GM18867 (cell line): ENCODE measurements at regions not wholly inside any gene's neighbourhood (a gene's known extent, or its start where the extent isn't known, plus 50 kb on each side); places are given as distances from the start of the nearest gene placed in this dataset.
"Not testable (repeated sequence)": the region's sequence is repeated elsewhere in the genome, so short reads cannot be mapped to it uniquely, and the experiment has no call there.

Source experiments
- ATAC-seq: cut with Tn5 transposase; IDR thresholded peaks from one replicate; pipeline ENCODE4 v1.9.1; 2021; ENCODE audit warnings: mild to moderate bottlenecking, moderate library complexity; ENCODE audit not compliant: unreplicated experiment

DNA sequence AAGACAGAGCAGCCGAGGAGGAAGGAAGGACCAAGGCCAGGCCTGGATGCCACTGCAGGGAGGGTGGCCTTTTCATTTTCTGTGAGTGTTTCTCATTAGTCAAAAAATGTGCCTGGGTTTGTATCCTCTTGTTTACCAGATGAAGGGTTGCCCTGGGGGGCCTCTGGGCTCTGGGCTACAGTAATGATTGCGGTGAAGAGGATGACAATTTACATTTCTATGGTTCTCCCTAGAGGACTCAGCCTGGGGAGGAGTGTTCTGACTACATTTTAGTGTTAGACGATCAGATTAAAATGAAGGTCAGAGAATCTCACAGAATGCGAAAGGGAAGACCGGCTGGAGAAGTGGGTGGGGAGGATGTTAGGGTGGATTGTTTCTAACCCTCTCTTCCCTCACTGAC is 108.0 kb upstream of the KMT2C start:
- ATAC-seq, result no peak

DNA sequence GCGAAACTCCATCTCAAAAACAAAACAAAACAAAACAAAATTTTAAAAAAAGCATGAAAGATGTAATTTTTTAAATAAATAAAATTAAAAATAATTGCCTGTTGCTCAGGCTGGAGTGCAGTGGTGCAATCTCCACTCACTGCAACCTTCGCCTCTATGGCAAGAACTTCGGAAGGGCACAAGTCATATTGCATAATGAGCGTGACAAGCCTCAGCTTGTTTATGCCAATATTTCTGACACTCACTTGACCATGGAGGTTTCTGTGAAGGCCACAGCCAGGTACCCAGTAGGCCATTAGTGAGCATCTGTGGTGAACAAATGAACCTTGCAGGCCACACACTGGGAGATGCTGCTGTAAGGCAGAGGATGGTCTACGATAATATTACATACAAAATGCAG is 106.1 kb upstream of the KMT2C start:
- ATAC-seq, result no peak

- not testable (repeated sequence) for ATAC-seq
Measured at GRCh38 chr7:152539190-152539495, 103.3 kb upstream of the KMT2C start.

- ATAC-seq, result not testable (repeated sequence)
Measured at GRCh38 chr7:152538346-152539189, 102.8 kb upstream of the KMT2C start.

- ATAC-seq, result no peak
Measured at GRCh38 chr7:152537639-152538038, 101.8 kb upstream of the KMT2C start.

- no peak for ATAC-seq
Measured at GRCh38 chr7:152528612-152529011, 92.8 kb upstream of the KMT2C start.

DNA sequence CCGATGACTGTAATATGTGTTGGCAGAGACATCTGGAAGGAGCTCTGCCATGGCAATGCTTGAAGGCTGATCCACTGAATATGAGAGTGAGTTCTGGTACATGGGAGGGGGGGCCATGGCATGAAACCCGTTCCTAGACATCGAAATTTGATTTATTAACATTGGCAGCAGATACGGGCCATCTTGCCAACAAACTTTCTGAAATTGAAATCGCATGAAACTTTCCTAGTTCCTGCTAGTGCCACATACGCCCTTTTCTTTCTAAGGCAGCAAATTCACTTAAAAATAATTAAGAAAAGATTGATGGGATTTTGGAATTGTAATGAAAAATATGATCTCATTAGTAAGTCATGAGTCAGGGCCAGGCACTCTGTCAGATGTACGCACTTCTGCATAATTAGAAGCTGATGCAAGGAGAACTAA is 91.8 kb upstream of the KMT2C start:
- no peak for ATAC-seq

DNA sequence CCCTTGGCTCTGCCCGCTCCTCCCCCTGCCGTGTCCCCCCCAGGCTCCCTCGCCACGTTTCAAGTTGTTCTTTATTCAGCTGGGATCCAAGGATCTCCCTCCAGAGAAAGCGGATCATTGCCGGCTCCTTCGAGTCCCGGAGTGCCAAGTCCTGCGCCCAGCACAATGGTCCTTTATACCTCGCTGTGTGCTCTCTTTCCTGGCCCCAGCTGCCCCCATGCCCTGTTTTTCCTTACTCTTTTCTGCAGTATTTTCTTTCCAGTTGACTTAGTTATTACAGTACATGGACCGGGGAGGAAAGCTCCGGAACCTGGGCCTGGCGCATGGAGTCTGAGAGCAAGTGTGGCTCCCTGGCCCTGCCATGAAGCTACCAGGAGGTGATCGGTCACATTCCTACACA is 88.1 kb upstream of the KMT2C start:
- no peak for ATAC-seq

DNA sequence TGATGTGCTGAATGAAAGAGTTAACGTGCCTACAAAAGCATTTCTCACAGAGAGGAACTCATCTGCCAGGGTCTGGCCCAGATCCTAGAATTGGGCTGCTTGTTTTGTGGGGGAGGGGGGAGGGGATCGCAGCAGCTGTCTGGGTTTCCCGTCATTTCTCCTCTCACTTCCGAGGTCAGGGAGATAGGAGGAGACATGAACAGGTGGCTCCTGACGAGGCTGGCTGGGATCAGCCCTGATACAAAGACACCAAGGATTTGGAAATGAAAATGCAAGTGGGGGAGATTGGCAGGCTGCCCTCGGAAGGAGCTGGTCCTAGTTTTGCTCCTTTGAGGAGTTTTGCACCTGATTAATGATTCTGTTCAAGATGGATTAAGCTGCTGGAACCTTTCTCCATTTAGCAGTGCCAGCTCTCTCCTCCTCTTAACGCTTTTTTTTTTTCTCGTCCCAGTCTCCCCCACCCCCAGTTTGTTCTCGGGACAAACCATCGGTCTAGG is 86.8 kb upstream of the KMT2C start:
- ATAC-seq, result no peak

GRCh38 chr7:152521420-152522337 is 85.9 kb upstream of the KMT2C start:
- no peak for ATAC-seq

GRCh38 chr7:152520861-152521302 is 85.1 kb upstream of the KMT2C start:
- no peak for ATAC-seq

- no peak for ATAC-seq
Measured at GRCh38 chr7:152519290-152519689, 83.5 kb upstream of the KMT2C start.

DNA sequence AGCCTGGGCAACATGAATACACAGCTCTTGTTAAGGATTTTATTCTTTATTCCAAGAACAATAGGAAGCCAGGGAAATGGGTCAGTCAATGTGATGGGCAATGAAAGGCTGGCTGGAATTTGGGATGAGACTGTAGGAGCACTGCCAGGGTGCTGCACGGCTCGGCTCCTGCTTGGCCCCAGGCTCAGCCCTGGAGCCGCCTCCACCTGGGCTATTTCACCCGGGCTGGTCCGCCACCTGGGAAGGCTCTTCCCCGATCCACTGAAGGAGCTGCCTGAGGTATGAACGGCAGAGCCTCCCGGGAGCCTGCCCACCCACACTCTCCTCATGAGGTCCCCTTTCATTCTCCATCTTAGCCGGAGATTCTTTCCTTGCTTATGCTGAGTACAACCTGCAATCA is 80.4 kb upstream of the KMT2C start:
- no peak for ATAC-seq

DNA sequence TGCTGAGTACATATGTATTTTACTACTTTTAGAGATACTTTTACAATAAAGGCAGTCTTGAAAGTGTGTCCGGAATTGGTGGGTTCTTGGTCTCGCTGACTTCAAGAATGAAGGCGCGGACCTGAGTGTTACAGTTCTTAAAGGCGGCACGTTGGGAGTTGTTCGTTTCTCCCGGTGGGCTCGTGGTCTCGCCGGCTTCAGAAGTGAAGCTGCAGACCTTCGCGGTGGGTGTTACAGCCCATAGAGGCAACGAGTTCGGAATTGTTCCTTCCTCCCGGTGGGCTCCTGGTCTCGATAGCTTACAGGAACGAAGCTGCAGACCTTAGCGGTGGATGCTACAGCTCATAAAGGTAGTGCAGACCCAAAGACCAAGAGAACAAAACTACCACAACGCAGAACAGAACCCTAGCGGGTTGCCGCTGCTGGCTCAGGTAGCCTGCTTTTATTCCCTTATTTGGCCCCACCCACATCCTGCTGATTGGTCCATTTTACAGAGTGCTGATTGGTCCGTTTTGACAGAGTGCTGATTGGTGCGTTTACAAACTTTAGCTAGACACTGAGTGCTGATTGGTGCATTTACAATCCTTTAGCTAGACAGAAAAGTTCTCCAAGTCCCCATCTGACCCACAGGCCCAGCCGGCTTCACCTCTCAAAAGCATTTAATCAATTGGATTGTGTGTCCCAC is 79.6 kb upstream of the KMT2C start:
- ATAC-seq, result not testable (repeated sequence)

GRCh38 chr7:152514771-152515105 is 78.9 kb upstream of the KMT2C start:
- no peak for ATAC-seq

DNA sequence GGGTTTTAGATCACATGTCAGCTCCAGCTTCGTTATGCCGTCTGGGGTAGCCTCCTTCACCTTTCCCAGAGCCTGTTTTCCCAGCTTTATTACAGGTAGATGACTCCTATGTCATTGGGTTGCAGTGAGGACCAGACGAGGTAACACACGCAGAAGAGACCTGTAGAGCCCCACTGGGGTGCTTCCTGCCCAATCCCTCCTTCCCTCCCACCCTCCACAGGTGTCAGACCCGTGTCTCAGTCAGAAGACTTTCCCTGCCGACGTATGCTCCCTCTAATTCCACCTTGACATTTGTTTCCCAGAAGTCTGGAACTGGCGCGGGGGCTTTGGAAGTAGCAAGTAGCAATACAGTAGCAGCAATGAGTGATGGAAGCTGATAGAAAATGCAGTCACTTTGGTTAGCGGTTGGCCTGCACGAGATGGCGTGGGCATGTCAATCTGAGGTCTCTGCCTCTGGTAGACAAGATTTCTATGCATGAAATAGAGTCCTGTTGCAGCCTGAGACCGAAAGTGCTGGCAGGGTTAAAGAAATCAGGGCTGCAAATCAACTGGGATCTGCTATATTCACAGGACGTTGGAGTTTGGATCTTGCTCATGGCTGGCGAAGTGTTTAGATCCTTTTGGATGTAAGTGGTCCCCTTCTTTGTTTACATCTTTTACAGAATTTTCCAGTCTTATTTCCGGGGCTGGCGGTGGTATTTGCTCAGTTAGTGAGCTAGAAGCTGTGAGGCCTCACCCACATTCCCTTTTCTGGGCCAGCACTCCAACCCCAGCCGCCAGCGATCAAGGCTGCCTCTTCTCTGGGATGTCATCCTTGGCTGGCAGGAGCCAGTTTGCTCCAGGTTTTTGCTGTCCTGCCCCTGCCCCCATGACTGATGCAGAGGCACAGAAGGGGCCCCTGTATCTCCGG is 78.3 kb upstream of the KMT2C start:
- no peak for ATAC-seq

GRCh38 chr7:152512706-152513105 is 76.9 kb upstream of the KMT2C start:
- no peak for ATAC-seq

DNA sequence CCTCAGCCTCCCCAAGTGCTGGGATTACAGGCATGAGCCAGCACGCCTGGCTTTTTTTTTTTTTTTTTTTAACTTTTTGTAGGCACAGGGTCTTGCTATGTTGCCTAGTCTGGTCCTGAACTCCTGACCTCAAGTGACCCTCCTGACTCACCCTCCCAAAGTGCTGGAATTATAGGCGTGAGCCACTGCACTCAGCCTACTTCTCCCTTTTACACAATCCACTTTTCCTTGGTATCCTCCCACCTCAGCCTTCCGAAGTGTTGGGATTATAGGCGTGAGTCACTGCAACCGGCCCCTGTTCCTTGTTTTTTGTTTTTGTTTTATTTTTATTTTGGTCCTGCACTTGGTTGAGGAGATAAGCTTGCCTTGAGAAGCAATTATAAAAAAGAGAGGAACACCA is 75.9 kb upstream of the KMT2C start:
- no peak for ATAC-seq

- ATAC-seq, result no peak
Measured at GRCh38 chr7:152508701-152509100, 72.9 kb upstream of the KMT2C start.

- no peak for ATAC-seq
Measured at GRCh38 chr7:152505606-152506005, 69.8 kb upstream of the KMT2C start.
